HG02973 (cell line): ENCODE measurements at regions not wholly inside any gene's neighbourhood (a gene's known extent, or its start where the extent isn't known, plus 50 kb on each side); places are given as distances from the start of the nearest gene placed in this dataset.
A peak's percentile ranks its signal among the peaks of the same experiment; 100 is the strongest.

Experiments used
- ATAC-seq: cut with Tn5 transposase; IDR thresholded peaks from one replicate; pipeline ENCODE4 v1.9.1; 2021; ENCODE audit warnings: moderate library complexity; ENCODE audit not compliant: unreplicated experiment

GRCh38 chr2:8573234-8573941, 108.5 kb upstream of the ID2 start:
- ATAC-seq, result no peak

- ATAC-seq, result no peak
Observed at GRCh38 chr2:8573942-8574195, 108.0 kb upstream of the ID2 start.

GRCh38 chr2:8574196-8575037, 107.4 kb upstream of the ID2 start:
- ATAC-seq, result peak; percentile 50

- ATAC-seq, result no peak
Observed at GRCh38 chr2:8575038-8575833, 106.6 kb upstream of the ID2 start.

GRCh38 chr2:8575834-8576423, 105.9 kb upstream of the ID2 start:
- ATAC-seq, result no peak

DNA sequence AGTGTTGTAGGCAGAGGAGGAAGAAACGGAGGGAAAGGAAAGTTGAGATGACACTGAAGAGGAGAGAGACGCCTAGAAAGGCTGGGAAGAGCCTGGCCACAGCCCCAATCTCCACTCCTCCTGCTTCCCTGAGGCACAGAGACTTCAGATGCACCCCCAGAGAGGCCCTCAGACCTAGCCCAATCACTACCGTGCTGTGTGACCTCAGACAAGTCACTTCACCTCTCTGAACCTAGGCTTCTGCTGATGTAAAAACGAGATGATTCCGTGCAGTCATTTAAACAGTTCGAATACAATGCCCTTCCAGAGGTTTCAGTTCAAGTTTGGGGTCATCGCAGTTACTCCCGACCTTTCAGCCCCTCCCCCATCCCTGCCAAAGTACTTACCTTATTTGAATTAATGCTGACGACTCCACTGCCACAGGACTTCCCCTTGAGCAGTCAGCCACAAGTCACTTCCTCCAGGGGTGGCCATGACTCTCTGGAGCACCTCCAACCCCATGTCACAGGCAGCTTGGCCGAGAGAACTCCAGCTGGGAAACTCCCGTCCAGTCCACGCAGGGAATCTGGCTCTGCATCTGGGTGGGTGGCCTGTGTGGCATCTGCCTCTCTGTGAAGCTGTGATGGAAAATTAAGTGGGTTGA, 105.2 kb upstream of the ID2 start:
- ATAC-seq, result no peak

GRCh38 chr2:8577573-8577972, 104.3 kb upstream of the ID2 start:
- ATAC-seq, result no peak

- no peak for ATAC-seq
Observed at GRCh38 chr2:8578335-8579244, 103.3 kb upstream of the ID2 start.

GRCh38 chr2:8579485-8580085, 102.3 kb upstream of the ID2 start:
- no peak for ATAC-seq

- ATAC-seq, result no peak
Observed at GRCh38 chr2:8580316-8581233, 101.3 kb upstream of the ID2 start.

DNA sequence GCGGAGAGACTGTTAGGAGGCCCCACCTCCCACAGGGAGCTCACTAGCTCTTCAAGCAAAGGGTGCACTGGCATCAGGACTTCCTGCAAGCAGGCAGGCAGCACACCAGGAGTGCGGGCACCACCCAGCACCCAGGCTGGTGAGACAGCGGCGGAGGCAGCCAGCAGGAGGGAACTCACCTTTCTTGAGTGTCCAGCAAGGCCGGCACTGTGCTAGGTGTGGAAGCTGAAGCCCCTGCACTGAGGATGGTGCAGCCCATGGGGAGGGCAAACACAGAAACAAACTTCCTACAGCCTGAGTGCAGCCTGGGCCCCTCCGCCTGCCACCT, 100.7 kb upstream of the ID2 start:
- ATAC-seq, result no peak

DNA sequence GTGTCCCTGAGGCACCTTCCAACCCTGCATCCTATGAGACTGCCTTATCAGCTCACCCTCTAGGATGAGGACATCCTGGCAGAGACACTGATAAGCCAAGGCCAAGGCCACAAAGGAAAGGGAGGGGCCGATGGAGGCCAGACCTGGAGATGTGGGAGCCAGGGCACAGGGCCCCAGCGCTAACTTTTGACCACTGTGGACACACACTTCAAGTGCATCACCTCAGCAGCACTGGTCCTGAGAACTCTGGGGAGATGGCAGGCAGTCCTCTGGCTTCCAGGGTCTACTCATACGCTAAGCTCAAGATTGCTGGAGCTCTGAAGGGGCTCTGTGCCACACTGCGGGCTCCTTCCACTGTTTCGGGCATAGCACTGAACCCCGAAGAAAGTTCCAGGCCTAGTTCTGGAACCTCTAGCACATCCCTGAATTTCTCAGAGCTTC, 100.2 kb upstream of the ID2 start:
- no peak for ATAC-seq

GRCh38 chr2:8582191-8582590, 99.7 kb upstream of the ID2 start:
- ATAC-seq, result no peak

- no peak for ATAC-seq
Observed at GRCh38 chr2:8582651-8583399, 99.0 kb upstream of the ID2 start.

GRCh38 chr2:8583400-8584173, 98.3 kb upstream of the ID2 start:
- peak; percentile 58 for ATAC-seq

- ATAC-seq, result no peak
Observed at GRCh38 chr2:8584174-8585066, 97.4 kb upstream of the ID2 start.
